Epithelial cell of prostate (primary cell): ENCODE measurements at regions not wholly inside any gene's neighbourhood (a gene's known extent, or its start where the extent isn't known, plus 50 kb on each side); places are given as distances from the start of the nearest gene placed in this dataset.

Experiments
- DNase-seq: peaks from one replicate; pipeline ENCODE4 v3.0.0-alpha.2; 2011; ENCODE audit warnings: low read depth, low spot score
- H3K27ac ChIP-seq: fragments of 450-650 bp; 2 replicates; pipeline ENCODE4 v1.5.1; 2017; ENCODE audit warnings: mild to moderate bottlenecking

DNA sequence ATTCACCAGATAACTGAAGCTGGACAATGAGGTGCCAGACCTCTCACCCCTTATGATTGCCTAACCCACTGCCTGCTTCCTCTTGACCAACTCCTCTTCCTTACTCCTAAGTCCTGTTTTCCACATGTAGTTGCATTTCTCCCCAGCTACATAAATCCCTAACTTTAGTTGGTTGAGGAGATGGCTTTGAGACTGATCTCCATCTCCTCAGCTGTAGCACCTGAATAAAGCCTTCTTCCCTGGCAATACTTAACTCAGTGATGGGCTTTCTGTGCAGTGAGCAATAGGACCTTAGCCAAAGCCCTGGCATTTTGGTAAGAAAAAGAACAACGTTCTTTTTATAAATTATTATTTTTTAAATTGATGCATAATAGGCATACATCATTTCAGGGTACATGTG is 691.1 kb downstream of the MATN1 start:
- H3K27ac ChIP-seq: no peak overlapping the region
- DNase-seq: no peak

DNA sequence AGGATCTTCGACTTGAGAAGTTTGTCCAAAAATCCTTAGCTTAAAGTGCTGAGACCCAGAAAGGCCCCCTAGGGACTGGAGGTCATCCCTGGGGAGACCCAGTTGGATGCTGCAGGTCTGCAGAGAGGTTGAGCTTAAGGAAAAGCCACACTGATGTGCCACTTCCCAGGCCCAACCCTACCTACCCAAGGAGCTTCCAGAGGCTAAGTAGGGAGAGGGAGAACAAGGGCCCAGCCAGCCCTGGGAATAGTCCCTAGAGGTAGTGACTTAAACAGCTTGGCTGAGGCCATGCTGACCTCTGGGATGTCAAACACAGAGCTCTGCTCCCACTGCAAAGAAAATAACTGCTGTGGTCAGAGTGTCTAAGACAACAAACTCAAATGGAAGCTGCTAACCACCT is 693.7 kb downstream of the MATN1 start:
- no peak for DNase-seq
- H3K27ac ChIP-seq: no peak overlapping the region

DNA sequence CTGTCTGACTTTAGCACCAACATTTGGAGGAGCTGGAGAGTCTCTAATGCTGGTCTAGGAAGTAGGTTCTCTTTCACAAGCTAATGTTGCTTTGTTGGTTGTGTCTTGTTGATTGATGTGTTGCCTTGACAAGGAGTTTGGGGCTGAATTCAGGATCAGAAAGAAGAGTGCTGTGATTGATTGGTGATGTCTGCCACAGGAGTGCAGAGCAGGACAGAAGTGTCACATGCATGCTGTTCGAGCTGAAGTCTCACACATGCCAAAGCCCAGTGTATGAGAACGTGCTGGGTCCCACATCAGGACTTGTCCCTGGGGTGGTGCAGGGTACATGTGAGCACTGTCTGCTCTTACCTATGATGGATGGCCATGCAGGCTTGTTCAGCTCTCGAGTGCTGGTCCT is 694.4 kb downstream of the MATN1 start:
- no peak for DNase-seq
- no peak overlapping the region for H3K27ac ChIP-seq

DNA sequence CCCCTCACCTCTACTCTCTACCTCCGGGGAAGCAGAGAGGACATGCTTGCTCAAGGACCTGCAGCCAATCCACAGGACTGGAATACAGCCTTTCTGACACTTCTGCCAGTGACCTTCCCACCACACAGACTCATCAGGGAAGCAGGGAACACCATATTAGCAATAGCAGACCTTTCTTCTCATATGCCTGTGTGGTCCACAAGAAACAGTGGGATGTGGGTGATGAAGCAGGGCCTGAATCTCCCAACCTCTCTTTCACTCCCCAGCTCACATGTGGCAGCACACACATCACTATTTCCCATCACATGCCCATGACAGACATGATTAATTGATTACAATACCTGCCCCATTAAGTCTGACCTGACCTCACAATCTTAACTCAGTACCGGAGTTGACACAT is 695.1 kb downstream of the MATN1 start:
- H3K27ac ChIP-seq: no peak overlapping the region
- DNase-seq: no peak

GRCh38 chr1:30027247-30027646 is 696.1 kb downstream of the MATN1 start:
- no peak overlapping the region for H3K27ac ChIP-seq
- DNase-seq: no peak

GRCh38 chr1:30024411-30025195 is 698.8 kb downstream of the MATN1 start:
- H3K27ac ChIP-seq: no peak overlapping the region
- no peak for DNase-seq

DNA sequence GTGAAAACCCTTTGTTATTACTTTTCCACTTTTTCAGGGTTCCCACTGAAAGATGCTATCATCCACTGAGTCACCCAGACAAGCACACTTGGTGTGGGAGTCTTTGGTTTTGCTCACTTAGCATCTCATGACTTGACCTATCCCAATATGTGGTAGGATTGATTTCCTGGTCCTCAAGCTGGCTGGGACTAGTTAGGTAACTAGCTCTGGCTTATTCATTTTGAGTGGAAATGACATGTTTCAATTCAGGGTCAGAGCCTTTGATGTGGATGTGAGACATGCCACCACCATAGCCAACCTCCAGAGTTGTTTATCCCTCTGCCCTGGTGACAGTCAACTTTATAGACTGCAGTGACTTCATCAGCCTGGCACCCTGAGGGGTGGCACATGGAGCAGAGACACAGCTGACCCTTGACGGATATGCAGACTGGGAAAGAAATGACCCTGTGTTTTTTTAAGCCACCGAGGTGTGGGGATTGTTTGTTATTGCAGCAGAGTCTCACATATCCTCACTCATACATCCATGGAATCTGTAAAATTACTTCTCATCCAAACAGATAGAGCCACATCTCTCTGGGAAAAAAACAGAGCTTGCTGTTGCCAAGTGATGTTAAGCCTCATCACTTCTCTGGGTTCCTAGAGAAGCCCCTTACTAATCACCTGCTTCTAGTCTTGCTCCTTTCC is 699.9 kb downstream of the MATN1 start:
- no peak for DNase-seq

DNA sequence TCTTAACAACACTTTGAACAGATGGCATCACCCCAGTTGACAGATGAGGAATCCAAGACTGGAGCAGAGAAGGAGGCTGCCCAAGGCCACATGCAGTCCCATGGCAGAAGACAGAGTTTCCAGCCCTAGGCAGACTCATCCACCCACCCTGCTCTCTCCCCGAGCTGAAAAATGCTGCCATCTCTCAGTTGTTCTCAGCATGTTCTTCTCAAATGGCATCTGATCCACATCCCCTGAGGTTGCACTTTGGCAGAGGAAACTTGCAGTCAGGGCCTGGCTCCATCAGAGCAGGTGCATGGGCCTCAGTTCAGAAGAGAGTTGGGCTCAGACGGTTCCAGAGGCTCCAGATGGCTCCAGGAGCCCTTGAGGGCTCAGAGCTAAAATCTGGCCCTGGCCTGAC is 709.4 kb downstream of the MATN1 start:
- DNase-seq: no peak

More for the DNA sequence above, 699.9 kb downstream of the MATN1 start:
- H3K27ac ChIP-seq: no peak overlapping the region

GRCh38 chr1:30012455-30013440 is 710.6 kb downstream of the MATN1 start:
- no peak overlapping the region for H3K27ac ChIP-seq
- no peak for DNase-seq

More for the DNA sequence above, 709.4 kb downstream of the MATN1 start:
- no peak overlapping the region for H3K27ac ChIP-seq

DNA sequence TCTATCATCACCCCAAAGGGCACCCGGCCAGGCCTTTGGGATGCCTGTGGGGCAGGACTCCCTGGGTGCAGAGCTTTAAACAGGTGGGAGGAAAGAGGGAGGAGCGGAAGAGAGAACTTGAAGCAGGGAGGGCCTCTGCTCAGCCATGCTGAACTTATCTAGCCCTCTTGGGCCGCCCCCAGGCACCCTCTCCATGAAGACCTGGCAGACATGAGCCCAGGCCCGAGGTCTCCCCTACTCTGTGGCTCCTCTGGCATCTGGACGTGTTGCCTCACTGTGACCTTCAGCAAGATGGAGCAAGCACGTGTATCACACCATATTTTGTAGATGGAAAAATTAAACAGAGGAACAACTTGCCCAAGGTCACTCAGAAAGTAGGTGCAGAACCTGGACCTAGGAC is 711.4 kb downstream of the MATN1 start:
- no peak for DNase-seq
- H3K27ac ChIP-seq: no peak overlapping the region

- no peak for DNase-seq
- no peak overlapping the region for H3K27ac ChIP-seq
Measured at GRCh38 chr1:30010506-30011106, 712.8 kb downstream of the MATN1 start.

GRCh38 chr1:30009720-30010119 is 713.7 kb downstream of the MATN1 start:
- no peak overlapping the region for H3K27ac ChIP-seq
- DNase-seq: no peak

DNA sequence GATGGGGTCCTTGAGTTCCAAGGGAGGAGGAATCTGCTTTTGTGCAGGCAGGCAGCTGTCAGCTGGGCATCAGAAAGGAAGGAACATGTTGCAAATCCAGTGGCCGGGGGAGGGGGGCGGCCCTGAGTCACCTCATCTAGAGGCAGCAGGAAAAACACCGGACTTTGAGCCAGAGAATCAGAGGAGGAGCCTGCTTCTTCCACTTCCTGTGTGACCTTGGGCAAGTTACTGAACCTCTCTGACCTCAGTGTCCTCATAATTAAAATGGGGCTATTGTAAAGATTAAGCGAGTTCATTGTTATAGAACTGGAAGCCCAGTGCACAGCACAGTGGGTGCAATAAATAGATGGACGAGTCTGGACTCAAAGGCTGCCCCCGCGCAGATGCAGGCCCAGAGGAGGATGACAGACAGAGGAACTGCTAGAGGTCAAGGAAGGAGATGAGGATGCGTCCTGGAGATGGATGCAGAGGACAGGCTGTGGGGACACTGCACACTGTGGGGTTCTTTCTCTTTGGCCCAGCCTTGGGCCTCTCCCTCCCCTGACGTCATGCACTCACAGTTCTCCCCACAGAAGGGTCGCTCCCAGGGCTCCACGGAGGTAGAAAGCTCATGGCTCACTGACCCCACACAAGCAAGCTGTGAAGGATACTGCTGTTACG is 714.3 kb downstream of the MATN1 start:
- no peak for DNase-seq
- no peak overlapping the region for H3K27ac ChIP-seq

- no peak for DNase-seq
Measured at GRCh38 chr1:30008372-30008997, 714.9 kb downstream of the MATN1 start.

GRCh38 chr1:30005972-30006619 is 717.3 kb downstream of the MATN1 start:
- no peak overlapping the region for H3K27ac ChIP-seq
- DNase-seq: peak; percentile 54

More at GRCh38 chr1:30008372-30008997, 714.9 kb downstream of the MATN1 start:
- no peak overlapping the region for H3K27ac ChIP-seq

GRCh38 chr1:30001732-30002039 is 721.7 kb downstream of the MATN1 start:
- H3K27ac ChIP-seq: no peak overlapping the region
- no peak for DNase-seq

DNA sequence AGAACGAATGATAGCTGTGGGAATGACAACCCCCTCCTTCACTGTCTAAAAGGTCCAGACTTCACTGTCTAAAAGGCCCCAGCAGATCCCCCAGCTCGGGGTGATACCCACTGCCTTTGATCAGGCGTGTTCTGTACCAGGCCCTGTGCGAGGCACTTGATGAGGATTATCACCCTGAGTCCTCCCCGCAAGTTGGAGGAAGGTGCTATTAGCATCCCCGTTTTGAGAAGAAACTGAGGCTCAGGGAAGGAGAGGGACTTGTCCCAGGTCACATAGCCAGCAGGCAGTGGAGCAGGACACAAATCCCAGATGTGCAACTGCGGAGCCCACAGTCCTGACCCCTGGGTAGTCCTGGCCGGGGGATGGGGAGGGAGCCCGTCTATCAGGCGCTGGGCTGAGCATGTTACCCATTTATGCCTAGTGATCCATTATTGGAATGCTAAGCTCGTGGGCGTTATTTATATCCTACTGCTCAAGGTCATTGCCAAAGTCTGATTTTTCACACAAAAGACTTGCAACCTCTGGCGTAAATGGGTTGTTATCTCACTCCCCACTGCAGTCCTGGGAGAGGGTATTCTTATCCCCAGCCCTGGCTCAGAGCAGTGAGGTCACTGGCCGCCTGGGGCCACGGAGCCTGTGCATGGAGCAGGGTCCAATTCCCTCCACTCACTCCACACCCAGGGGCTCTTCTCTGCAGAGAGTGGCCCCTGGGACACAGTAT is 722.2 kb downstream of the MATN1 start:
- no peak overlapping the region for H3K27ac ChIP-seq
- DNase-seq: no peak

DNA sequence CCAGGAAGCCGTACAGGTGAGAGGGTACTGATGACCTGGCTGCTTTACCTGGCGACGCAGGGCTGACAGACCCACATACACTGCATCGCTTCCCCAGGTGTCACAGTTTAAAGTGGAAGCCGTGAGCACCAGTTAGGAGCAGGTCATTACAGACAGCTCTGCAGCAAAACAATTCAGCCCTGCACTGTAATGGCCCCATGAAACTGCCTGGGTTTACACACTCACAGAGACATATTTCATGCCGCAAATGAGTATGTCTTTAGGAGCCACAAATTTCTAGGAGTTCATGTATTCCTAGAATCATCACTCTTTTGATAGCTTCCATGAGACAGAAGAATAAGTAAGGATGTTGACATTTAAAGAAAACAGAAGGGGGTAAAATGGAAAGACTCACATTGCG is 723.1 kb downstream of the MATN1 start:
- DNase-seq: no peak
- no peak overlapping the region for H3K27ac ChIP-seq
